Adipose tissue (tissue), 3 donors: ENCODE measurements at regions not wholly inside any gene's neighbourhood (a gene's known extent, or its start where the extent isn't known, plus 50 kb on each side); places are given as distances from the start of the nearest gene placed in this dataset.

ENCODE experiments used
- H3K27ac ChIP-seq: one replicate; pipeline ENCODE4 v1.5.1; 2013; ENCODE audit warnings: low read depth, low read length
- WGBS, 3 donors: extraction: QIAGEN DNeasy Blood & Tissue Kit; methylation state at CpG; one replicate each; pipeline ENCODE4 v1.1.7; 2013; 5-methylcytosine and 5-hydroxymethylcytosine counted together
- donor health status: healthy with polysubstance abuse.
- donor health status: Bipolar disorder and iron deficiency.
- donor health status: healthy.

DNA sequence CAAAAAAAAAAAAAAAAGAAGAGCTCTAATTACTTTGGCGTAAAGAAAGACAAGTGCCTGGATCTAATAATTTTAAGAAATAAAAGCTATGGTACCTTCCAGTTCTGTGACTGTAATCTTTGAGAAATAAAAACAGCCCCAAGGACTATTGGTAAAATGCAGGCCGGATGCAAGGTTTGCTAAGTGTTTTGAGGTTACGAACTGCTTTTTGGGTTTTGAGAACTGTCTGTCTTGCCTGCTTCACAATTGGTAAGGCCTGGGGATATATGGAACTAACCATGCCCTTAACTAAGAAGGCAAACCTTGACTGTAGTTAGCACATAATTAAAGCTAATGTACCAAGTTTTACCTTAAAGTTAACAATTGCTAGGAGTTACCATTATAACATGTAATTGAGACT lies 388.4 kb upstream of the CBLB start:
- H3K27ac ChIP-seq, result no peak overlapping the region
- WGBS, 3 donors, result 77 to 96% (median 92%) methylated on average over 3 of the region's 3 CpGs

DNA sequence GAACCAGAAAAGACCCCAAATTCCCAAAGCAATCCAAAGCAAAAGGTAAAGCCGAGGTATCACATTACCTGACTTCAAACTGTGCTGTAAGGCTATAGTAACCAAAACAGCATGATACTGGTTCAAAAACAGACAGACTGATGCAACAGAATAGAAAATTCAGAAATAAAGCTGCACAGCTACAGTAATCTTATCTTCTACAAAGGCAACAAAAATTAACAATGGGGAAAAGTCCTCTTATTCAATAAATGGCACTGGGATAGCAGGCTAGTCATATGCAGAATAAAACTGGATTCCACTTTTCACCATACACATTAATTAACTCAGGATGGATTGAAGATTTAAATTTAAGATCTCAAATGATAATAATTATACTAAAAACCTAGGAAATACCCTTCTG lies 392.6 kb upstream of the CBLB start:
- WGBS, 3 donors, result 76 to 96% (median 92%) methylated on average over 1 of the region's 1 CpG

DNA sequence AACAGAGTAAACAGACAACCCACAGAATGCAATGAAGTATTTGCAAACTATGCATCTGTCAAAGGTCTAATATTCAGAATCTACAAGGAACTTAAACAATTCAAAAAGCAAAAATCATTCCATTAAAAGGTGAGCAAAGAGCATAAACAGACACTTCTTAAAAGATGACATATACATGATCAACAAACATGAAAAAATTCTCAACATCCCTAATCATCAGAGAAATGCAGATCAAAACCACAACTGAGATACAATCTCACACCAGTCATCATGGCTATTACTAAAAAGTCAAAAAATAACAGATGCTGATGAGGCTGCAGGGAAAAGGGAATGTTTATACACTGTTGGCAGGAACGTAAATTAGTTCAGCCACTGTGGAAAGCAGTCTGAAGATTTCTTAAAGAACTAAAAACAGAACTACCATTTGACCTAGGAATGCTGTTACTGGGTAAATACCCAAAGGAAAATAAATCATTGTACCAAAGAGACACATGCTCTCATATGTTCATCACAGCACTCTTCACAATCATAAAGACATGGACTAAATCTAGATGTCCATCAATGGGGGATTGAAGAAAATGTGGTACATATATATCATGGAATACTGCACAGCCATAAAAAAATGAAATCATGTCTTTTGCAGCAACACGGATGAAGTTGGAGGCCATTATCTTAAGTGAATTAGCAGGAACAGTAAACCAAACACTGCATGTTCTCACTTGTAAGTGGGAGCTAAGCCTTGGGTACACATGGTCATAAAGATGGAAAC lies 393.3 kb upstream of the CBLB start:
- H3K27ac ChIP-seq, result no peak overlapping the region
- 60 to 71% (median 69%) methylated on average over 2 of the region's 2 CpGs for WGBS, 3 donors

More for the DNA sequence above, 392.6 kb upstream of the CBLB start:
- no peak overlapping the region for H3K27ac ChIP-seq

DNA sequence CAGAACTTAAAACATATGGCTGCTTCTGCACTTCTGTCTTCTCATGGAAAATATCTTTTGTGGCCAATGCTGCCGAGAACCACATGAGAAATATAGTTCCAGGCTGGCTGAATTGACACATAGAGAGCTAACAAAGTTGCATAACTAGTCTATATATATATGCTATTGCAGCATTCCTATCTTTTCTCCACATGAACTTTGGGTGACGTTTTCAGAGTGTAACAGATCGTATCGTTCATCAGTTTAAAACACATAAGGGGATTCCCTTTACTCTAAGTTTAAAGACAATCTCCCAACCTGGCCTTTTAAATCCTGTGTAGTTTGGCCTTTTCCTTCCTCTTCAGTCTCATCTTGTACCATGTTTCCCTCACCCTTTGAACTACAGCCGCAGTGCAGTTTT lies 394.2 kb upstream of the CBLB start:
- H3K27ac ChIP-seq, result no peak overlapping the region
- 54 to 83% (median 66%) methylated on average over 5 of the region's 5 CpGs for WGBS, 3 donors

DNA sequence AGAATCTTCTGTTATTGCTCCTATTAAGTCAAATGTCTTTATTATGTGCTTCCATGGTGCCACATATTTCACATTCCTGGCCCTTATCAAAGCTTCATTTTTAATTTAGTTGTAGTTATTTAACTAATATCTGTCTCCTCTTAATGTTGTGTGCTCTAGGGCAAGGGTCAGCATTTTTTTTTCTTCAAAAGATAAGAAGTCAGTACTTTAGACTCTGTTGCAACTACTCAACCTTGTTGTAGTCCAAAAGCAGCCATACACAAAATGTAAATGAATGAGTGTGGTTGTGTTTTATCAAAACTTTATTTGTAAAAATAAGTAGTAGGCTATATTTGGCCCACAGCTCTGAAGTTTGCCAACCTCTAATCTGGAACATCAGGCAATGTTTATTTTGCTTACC lies 394.7 kb upstream of the CBLB start:
- H3K27ac ChIP-seq, result no peak overlapping the region

DNA sequence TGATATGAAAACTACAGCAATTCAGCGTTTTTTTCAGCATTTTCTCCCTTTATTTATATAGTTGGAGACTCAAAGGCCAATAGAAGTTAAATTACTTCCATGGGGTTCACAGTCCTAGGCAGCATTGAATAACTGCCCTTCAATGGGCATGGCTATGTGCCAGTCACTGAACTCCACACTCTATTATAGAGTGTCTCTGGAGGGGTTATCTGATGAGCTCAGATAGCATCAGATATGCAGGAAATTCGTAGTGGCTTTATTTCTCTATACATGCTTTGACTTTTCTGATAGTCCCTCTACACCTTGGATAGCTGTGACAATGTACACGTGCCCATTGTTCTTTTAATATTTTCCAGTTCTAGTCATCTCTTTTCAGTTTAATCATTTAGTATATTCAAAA lies 396.9 kb upstream of the CBLB start:
- no peak overlapping the region for H3K27ac ChIP-seq
- WGBS, 3 donors, result 21 to 47% (median 47%) methylated on average over 3 of the region's 3 CpGs

DNA sequence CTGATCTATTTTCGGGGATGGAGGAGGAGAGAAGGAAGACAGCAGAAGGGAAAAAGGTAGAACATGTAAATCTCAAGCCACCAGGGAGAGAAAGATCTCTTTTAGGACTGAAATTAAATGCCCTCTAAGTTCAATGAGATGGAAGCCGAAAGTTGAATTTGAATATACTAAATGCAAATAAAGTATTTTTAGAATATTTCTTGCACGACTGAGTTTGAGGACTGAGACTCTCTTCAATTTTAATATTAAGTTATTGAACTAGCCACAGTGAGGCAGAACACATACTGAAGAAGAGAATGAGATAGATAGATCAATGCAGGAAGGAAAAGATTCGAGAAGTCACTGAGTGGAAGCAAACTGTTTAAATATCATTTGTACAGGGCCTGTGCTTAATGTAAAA lies 399.9 kb upstream of the CBLB start:
- H3K27ac ChIP-seq, result no peak overlapping the region
- WGBS, 3 donors, result 71 to 93% (median 78%) methylated on average over 4 of the region's 4 CpGs

DNA sequence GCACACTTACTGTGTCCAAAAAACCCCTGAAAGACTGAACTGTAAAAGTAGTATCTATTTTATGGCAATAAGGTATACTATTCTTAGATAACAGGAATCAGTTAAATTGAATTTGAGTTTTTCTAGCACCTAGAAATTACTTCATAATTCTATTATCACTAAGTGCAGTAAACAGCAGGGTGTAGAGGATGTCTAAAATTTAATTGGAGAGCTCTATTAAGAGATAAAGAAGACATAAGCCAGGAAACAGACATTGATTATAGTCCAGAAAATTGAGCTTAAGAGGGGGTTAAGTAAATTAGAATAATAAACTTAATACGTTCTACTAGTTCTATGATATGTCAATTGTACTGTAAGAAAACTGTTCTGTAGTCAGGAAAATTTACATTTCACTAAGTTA lies 403.5 kb upstream of the CBLB start:
- H3K27ac ChIP-seq, result no peak overlapping the region
- 83 to 98% (median 88%) methylated on average over 1 of the region's 1 CpG for WGBS, 3 donors

DNA sequence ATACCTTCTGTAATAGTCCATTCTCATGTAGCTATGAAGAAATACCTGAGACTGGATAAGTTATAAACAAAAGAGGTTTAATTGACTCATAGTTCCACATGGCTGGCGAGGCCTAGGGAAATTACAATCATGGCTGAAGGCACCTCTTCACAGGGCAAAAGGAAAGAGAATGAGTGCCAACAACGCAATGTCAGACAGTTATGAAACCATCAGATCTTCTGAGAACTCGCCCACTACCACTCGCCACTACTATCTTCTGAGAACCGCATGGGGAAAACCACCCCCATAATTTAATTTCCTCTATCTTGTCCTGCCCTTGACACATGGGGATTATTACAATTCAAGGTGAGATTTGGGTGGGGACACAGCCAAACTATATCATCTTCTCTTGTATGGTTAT lies 406.8 kb upstream of the CBLB start:
- 40 to 55% (median 52%) methylated on average over 5 of the region's 5 CpGs for WGBS, 3 donors
- H3K27ac ChIP-seq, result no peak overlapping the region

DNA sequence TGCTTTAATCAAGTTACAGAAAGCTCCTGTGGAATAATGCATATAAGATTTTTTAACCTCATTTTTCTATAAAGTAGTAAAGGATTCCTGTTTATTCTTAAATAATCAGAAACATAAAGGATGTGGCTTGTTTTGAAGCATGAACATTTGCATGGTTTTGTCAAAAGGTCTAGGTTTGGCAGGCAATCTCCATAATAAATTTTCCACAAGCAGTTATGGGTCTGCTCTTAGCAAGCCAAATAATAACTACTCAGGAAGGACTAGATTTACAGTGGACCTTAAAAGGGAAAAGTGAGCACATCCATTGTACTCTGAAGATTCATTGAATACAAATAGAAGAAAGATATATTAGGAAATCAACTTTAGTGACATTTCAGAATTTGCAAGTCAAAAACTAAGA lies 407.3 kb upstream of the CBLB start:
- H3K27ac ChIP-seq, result no peak overlapping the region

DNA sequence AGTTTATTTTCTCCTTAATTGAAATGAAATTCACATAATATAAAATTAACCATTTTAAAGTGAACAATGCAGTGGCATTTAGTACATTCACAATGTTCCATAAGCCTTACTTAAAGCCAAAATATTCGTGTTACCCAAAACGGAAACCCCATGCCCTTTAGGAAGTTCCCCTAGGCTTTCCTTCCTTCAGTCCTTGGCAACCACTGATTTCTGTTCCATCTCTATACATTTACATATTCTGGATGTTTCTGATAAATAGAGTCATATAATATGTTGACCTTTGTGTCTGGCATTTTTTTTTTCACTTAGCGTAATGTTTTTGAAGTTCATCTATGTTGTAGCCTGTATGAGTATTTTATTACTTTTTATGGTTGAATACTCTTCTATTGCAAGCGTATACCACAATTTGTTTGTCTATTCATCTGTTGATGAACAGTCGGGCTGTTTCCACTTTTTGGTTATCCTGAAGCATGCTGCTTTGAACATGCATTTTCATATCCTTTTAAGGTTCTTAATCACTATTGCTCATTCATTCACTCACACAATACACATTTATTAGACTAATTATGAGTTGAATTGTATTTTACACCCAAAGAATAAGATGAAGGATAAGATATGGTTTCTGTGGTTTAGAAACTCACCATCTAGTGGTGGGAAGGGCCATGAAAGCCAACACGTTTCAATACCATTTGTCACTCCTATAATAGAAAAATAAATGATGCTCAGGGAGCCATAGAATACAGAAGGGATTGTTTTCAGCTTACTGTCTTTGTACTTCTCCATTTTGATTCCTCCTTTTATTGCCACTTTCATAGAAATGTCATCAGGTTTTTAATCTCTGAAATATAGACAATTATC lies 408.2 kb upstream of the CBLB start:
- WGBS, 3 donors, result 73 to 85% (median 80%) methylated on average over 6 of the region's 6 CpGs
- H3K27ac ChIP-seq, result no peak overlapping the region

DNA sequence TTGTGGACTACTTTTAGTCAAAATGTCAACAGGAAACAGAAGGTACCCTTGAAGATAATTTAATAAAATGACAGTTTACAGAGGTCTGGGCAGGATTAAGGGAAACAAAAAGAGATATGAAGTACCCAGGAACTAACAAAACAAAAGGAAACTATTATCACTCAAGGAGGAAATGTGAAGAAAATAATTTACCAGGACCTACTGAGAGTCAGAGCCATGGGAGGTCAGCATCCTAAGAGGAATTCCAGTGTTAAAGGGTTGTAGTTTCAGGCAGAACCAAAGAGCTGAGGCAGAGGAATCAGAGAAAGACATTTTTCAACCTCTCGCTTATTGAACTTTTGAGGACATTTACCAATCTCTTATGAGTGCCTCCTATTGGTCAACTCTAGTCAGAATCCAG lies 408.9 kb upstream of the CBLB start:
- no peak overlapping the region for H3K27ac ChIP-seq

DNA sequence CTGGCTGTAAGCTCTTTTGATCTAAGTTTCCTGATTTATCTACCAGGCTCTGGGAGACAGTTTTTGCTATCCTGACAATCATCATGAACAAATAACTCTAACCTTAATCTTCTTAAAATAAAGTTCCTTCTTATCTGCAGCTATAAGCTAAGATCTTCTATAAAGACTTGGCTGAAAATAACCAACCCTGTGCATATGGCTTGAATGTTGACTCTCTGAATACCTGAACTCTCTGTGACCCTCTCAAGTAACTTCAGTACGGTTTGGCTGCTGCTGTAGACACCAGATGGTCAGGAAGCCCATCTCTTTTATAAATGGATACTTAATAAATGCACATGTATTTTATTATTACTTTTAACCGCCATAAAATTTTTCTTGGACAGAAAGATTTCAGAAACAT lies 412.4 kb upstream of the CBLB start:
- no peak overlapping the region for H3K27ac ChIP-seq
- WGBS, 3 donors, result 6 to 23% (median 15%) methylated on average over 2 of the region's 2 CpGs

More for the DNA sequence above, 408.9 kb upstream of the CBLB start:
- WGBS, 3 donors, result 85 to 100% (median 97%) methylated on average over 1 of the region's 1 CpG

DNA sequence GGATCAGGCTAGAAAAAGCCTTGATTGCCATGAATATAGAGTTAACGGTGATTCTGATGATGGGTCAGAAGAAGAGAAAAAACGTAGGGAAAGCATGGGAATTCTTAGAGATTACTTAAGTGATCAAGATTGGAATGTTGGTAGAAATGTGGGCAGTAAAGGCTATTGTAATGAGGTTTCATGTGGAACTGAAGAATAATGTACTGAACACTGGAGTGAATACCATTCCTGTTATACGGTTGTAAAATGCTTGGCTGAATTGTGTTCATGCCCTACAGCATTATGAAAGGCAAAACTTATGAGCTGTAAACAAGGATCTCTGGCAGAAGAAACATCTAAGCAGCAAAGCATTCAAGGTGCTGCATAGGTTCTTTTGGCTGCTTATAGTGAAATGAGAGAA lies 414.1 kb upstream of the CBLB start:
- 73 to 89% (median 87%) methylated on average over 3 of the region's 3 CpGs for WGBS, 3 donors
- H3K27ac ChIP-seq, result no peak overlapping the region

DNA sequence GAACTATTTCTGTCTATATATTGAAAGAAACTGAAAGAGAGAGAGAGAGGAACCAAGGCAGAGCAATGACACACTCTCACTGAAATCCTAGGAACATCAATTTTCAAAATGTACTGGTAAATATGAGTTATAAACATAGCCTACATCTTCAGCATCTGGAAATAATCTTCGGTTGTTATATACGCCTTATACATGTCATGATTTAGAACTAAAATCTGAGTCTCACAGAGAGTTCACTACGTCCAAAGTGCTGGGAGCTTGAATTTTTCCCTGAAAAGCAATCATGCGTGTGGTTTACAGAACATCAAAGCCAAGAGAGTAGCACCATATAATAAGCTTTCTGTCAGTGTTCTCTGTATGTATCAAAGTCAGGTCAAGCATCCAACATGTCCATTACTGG lies 420.0 kb upstream of the CBLB start:
- H3K27ac ChIP-seq, result no peak overlapping the region
- WGBS, 3 donors, result 78 to 93% (median 81%) methylated on average over 4 of the region's 4 CpGs

DNA sequence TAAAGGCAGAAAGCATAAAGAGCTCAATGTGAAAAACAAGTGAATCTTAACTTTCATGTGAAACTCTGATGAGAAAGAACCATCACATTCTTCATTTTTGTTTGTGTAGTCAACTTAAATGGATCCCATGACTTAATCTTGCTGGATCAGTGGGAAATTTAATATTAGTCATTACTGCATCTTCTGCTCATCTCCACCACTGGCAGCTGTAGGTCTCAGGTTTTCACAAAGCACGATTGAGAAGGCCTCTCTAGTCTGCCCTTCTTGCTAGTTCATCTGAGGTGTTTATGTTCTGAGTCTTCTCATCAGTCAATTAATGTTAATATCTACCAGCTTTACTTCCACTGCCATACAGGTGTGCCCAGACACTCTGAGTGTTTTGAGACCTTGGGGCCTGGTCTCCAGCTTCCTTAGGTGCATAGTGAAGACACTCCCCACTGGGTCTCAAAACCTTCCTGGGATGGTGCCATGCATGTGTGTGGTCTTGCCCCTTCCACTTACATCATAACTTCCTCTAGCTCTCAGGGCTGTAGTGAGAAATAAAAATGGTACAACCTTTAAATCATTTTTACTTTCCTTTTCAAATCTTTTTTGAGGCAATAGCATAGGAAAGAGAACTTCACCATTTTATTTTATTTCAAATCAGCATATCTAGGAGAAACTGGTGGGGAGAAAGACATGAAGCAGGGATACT lies 421.6 kb upstream of the CBLB start:
- no peak overlapping the region for H3K27ac ChIP-seq
- WGBS, 3 donors, result 70 to 83% (median 80%) methylated on average over 1 of the region's 1 CpG

DNA sequence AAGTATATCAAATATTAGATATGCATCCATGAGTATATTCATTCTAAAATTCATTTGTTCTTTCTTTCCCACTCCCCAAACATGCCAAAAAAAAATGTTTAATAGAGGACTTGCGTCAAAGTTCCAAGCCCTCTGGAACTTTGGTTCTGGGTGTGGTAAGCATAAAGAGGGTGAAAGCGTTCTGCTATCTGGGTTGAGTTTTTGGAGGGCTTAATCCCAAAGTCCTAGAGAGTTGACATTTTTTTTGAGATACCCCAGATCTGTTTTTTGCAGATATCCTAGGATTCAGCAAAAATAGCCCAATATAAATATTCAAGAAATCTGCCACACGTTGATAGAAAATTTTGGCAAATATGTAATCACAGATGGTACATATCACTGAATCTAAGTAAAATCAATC lies 424.3 kb upstream of the CBLB start:
- WGBS, 3 donors, result 59 to 82% (median 74%) methylated on average over 3 of the region's 3 CpGs
- no peak overlapping the region for H3K27ac ChIP-seq

DNA sequence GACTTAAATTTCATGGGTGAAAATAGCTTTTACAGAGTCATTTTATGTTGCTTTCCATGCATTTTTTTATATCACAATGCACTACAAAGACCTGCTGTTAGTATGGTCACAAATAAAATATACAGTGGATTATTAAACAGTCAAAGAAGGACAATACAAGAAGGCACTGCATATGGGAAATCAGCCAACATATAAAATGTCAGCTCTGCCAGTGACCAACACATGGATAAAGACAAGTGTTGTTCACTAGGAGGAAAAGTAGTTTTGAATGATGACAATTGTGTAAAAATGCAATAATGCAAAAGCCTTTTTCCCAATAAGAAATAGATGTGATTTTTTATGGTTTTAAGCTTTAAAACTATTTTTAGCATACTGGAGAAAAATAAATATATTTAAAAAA lies 425.3 kb upstream of the CBLB start:
- H3K27ac ChIP-seq, result no peak overlapping the region

DNA sequence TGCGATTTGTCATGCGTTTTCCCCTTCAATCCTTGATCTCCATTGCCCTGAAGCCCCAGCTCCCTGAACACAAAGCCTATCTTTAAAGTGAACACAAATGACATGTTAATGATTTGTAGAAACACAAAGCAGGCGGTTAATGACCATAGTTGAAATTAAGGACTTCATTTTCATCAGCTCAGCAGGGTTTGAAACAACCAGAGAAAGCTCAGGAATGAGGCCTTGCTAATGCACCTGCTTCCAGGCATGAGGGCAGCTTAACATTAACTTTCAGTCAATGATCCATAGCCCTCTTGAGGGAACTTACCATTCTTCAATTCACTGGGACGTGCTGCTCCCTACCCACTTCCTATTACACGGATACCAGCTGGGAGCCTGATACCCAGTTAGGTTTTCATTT lies 427.2 kb upstream of the CBLB start:
- WGBS, 3 donors, result 43 to 96% (median 85%) methylated on average over 5 of the region's 5 CpGs

More for the DNA sequence above, 427.2 kb upstream of the CBLB start:
- H3K27ac ChIP-seq, result no peak overlapping the region
